BLaER1 (cell line): ENCODE measurements at regions not wholly inside any gene's neighbourhood (a gene's known extent, or its start where the extent isn't known, plus 50 kb on each side); places are given as distances from the start of the nearest gene placed in this dataset.
A peak's percentile ranks its signal among the peaks of the same experiment; 100 is the strongest.

Experiments
- H3K27ac ChIP-seq: shearing (Covaris generic); formaldehyde crosslinking; 2 replicates; pipeline ENCODE4 v1.8.1; 2022
- H3K27me3 ChIP-seq: shearing (Covaris generic); formaldehyde crosslinking; 2 replicates; pipeline ENCODE4 v1.8.1; 2022
- H3K36me3 ChIP-seq: shearing (Covaris generic); formaldehyde crosslinking; 2 replicates; pipeline ENCODE4 v1.8.1; 2022
- H3K4me1 ChIP-seq: shearing (Covaris generic); formaldehyde crosslinking; 2 replicates; pipeline ENCODE4 v1.8.1; 2022
- H3K4me2 ChIP-seq: shearing (Covaris generic); formaldehyde crosslinking; 2 replicates; pipeline ENCODE4 v1.8.1; 2022
- H3K4me3 ChIP-seq: shearing (Covaris generic); formaldehyde crosslinking; 2 replicates; pipeline ENCODE4 v1.8.1; 2022
- H3K9ac ChIP-seq: shearing (Covaris generic); formaldehyde crosslinking; 2 replicates; pipeline ENCODE4 v1.8.1; 2022
- H3K9me3 ChIP-seq: shearing (Covaris generic); formaldehyde crosslinking; 2 replicates; pipeline ENCODE4 v1.8.1; 2022
- H4K20me1 ChIP-seq: shearing (Covaris generic); formaldehyde crosslinking; 2 replicates; pipeline ENCODE4 v1.8.1; 2022
- Cebpa-rat ChIP-seq: shearing (Covaris generic); IDR thresholded peaks from 2 replicates; pipeline ENCODE4 v1.8.1; 2022

DNA sequence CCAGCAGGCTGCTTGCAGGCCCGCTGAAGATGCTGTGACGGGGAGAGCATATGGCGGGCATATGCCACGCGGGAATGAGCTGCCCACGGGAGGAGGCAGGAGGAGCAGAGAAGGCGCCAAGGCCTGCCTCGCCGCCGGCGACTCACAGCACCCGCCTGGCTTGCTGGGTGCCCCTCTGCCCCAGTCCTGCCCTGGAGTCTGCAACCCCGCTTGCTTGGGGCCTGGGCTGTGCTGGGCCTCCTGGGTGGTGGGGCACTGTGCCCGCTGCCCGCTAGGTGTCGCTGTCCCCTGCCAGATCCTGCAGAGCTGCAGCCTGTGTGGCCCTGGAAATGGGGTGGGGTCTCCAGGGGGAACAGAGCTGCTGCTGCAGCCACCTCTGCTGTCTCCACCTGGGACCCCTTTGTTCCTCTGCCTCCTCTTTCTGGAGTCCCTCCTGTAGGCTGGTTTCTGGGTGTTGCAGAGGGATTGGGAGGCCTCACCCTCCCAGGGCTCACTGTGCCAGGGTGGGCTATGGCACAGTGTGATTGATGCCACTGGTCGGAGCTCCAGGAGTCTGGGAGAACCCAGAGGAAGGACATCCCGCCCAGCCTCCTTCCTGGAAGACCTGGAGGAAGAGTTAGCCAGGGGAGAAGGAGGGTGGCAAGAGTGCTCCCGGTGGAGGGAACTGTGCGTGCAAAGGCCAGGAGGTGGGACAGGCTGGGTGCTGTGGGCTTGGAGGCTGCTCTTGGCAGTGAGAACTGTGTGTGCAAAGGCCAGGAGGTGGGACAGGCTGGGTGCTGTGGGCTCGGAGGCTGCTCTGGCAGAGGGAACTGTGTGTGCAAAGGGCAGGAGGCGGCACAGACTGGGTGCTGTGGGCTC is 141.0 kb upstream of the CIBAR2 start:
- H3K36me3 ChIP-seq: no peaks in the 10 kb centered on the region
- TF ChIP-seq Cebpa-rat: no peak
- H3K9ac ChIP-seq: no peak overlapping the region
- peak overlapping the region; percentile 89 for H3K4me2 ChIP-seq
- peak overlapping the region; percentile 48; the same call in 1 of the 2 replicates for H3K27ac ChIP-seq
- no peaks in the 10 kb centered on the region for H3K27me3 ChIP-seq
- H3K9me3 ChIP-seq: no peaks in the 10 kb centered on the region
- H3K4me1 ChIP-seq: peaks cover 94% of the 10 kb centered on the region
- H4K20me1 ChIP-seq: no peaks in the 10 kb centered on the region
- no peak overlapping the region for H3K4me3 ChIP-seq

DNA sequence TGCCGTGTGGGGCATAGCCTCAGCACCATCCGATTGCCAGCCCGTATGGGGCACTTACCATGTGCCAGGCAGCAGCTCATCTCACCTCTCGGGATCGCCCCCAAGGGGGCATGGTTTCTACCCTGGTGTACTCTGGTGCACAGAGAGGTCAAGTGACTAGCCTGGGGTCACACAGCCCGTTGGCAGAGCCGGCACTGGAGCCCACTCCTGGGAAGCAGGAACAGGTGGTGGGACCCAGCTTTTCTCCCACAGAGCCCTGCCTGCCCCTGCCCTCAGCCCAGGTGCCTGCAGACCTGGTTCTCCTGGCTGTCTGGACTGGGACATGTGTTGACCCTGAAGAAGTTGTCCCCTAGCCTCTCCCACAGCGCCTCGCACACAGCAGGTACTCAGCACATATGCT is 141.8 kb upstream of the CIBAR2 start:
- peak overlapping the region; percentile 89 for H3K4me2 ChIP-seq
- H3K27ac ChIP-seq: peak overlapping the region; percentile 48; the same call in 1 of the 2 replicates
- peaks cover 94% of the 10 kb centered on the region for H3K4me1 ChIP-seq
- H4K20me1 ChIP-seq: no peaks in the 10 kb centered on the region
- H3K4me3 ChIP-seq: no peak overlapping the region
- H3K36me3 ChIP-seq: no peaks in the 10 kb centered on the region
- H3K9me3 ChIP-seq: no peaks in the 10 kb centered on the region
- H3K9ac ChIP-seq: no peak overlapping the region
- H3K27me3 ChIP-seq: no peaks in the 10 kb centered on the region
- no peak for TF ChIP-seq Cebpa-rat

DNA sequence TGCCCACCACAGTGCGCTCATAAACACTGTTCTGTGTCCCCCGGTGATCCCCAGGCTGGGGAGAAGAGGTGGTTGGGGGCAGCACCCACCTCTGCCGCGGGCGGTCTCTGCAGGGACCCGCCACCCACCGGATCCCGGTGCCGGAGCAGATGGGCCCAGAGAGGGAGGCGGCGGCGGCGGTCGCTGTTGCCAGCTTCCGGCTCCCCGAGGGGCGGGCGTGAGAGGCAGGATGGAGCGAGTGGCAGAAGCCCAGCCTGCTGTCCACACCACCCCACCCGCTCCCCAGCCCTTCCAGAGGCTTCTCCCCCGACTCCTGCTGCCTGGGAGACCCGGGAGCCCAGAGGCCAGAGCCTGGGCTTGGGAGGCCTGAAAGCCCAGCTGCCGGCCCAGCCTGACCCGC is 142.6 kb upstream of the CIBAR2 start:
- Histone ChIP-seq H3K4me1 (peaks cover 94% of the 10 kb centered on the region), H3K27ac (peak overlapping the region; percentile 7; the same call in 1 of the 2 replicates)

DNA sequence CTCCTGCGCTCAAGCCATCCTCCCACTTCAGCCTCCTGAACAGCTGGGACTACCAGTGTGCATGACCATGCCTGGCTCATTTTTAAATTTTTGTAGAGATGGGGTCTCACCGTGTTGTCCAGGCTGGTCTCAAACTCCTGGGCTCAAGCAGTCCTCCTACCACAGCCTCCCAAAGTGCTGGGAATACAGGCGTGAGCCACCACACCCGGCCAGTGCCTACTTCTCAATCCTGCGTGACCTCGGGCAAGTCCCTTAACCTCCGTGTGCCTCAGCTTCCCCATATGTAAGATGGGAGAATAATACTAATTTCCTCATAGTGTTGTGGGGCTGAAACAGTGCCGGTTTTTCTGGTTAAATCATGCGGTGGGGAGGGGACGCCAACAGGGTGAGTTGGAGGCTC is 143.5 kb upstream of the CIBAR2 start:
- Histone ChIP-seq H3K4me2 (0 out of 2 replicates have a peak overlapping the region, but pooled peaks have one; percentile 96), H3K9ac (no peak overlapping the region), H3K27ac (no peak overlapping the region), H3K4me3 (no peak overlapping the region), H3K27me3 (no peaks in the 10 kb centered on the region), H3K36me3 (no peaks in the 10 kb centered on the region), H4K20me1 (no peaks in the 10 kb centered on the region), H3K4me1 (peaks cover 94% of the 10 kb centered on the region), H3K9me3 (no peaks in the 10 kb centered on the region)
- TF ChIP-seq Cebpa-rat: no peak

More for the DNA sequence above, 142.6 kb upstream of the CIBAR2 start:
- Histone ChIP-seq H3K9me3 (no peaks in the 10 kb centered on the region), H3K36me3 (no peaks in the 10 kb centered on the region), H4K20me1 (no peaks in the 10 kb centered on the region), H3K27me3 (no peaks in the 10 kb centered on the region), H3K4me3 (no peak overlapping the region), H3K4me2 (no peak overlapping the region), H3K9ac (no peak overlapping the region)
- TF ChIP-seq Cebpa-rat: no peak

DNA sequence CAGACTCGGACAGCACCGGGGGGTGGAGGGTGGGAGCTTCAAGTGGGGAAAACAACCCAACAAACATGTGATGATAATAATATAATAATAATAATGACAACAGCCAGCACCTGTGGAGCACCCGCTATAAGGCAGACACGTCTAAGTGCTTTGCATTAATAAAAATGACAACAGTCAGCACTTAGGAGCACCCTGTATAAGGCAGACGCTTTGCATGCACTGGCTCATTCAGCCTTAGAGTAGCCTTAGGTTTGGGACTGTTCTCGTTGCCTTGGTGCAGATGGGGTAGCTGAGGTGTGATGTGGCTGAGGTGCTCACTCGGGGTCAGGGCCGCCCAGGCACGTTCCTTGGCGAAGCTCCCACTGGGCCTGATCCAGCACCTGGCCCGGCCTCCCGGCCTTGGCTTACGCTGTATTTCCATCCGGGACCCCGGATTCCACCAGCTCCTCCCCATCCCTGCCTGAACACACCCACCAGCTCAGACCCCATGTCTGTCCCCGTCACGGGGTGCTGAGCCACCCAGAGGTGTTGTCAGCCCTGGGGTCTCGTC is 144.0 kb upstream of the CIBAR2 start:
- H3K27me3 ChIP-seq: no peaks in the 10 kb centered on the region
- H3K9me3 ChIP-seq: no peaks in the 10 kb centered on the region
- H3K9ac ChIP-seq: no peak overlapping the region; the same call in 1 of the 2 replicates
- no peak overlapping the region for H3K4me3 ChIP-seq
- no peaks in the 10 kb centered on the region for H3K36me3 ChIP-seq
- H3K4me1 ChIP-seq: peaks cover 94% of the 10 kb centered on the region
- H4K20me1 ChIP-seq: no peaks in the 10 kb centered on the region
- peak overlapping the region; percentile 39; the same call in 1 of the 2 replicates for H3K27ac ChIP-seq
- H3K4me2 ChIP-seq: peak overlapping the region; percentile 96
- TF ChIP-seq Cebpa-rat: no peak

DNA sequence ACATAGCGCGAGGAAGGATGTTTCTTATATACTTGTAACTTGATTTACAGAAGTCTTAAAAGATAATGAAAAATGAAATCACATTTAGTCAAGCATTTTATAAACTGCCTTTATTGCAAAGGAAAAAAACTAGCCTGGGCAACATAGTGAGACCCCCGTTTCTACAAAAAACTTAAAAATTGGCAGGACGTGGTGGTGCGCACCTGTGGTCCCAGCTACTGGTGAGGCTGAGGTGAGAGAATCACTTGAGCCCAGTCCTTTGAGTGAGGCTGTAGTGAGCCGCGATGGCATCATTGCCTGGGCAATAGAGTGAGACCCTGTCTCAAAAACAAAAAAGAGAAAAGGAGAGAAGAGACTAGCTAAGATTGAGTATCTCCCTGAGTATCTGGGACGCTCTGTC is 145.2 kb upstream of the CIBAR2 start:
- peak overlapping the region; percentile 94 for H3K27ac ChIP-seq
- no peaks in the 10 kb centered on the region for H3K36me3 ChIP-seq
- no peaks in the 10 kb centered on the region for H3K27me3 ChIP-seq
- H3K4me3 ChIP-seq: no peak overlapping the region
- peak overlapping the region; percentile 96 for H3K4me2 ChIP-seq
- peak overlapping the region; percentile 75; the same call in 1 of the 2 replicates for H3K9ac ChIP-seq
- H3K4me1 ChIP-seq: peaks cover 94% of the 10 kb centered on the region
- no peaks in the 10 kb centered on the region for H3K9me3 ChIP-seq
- no peak for TF ChIP-seq Cebpa-rat
- H4K20me1 ChIP-seq: no peaks in the 10 kb centered on the region

DNA sequence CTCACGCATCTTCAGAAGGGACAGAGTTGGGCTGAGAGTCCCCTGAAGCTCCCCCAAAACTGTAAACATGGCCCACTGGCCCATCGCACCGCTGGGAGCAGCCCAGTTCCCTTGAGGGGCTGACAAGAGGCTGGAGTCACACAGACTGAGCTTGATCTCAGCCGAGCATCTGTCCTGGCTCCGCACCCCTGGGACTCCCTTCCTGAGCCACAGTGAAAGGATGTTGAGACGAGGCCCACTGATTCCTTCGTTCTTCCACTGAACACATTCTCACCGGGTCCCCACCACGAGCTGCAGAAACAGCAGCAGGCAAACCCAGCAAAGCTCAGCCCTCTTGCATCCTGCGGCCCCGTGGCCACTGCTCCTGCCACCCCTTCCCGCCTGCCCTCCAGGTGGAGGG is 145.9 kb upstream of the CIBAR2 start:
- Histone ChIP-seq H3K4me3 (peak overlapping the region; percentile 52), H3K4me2 (peak overlapping the region; percentile 96), H3K27me3 (no peaks in the 10 kb centered on the region), H3K36me3 (no peaks in the 10 kb centered on the region), H3K4me1 (peaks cover 94% of the 10 kb centered on the region), H4K20me1 (no peaks in the 10 kb centered on the region), H3K27ac (peak overlapping the region; percentile 94), H3K9me3 (no peaks in the 10 kb centered on the region), H3K9ac (peak overlapping the region; percentile 75)
- no peak for TF ChIP-seq Cebpa-rat

DNA sequence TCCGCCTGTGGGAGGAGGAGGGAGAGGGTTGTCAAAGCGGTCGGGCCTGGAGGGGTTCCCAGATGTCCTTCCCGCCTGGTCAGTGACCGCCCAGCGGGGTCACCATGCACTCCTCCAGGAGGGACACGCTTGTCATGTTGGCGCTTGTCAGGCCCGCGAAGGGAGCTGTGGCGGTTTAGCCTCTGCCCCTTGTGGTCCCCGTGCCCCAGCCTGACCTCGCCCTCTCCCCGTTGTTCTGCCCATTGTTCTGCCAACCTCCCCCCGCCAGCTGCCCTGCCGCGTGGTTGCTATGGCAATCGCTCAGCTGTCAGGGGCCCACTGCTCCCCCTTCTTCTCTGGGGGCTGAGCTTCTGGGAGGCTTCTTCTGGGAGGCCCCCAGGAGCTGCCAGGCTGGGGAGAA is 146.4 kb upstream of the CIBAR2 start:
- Histone ChIP-seq H3K9ac (peak overlapping the region; percentile 75), H3K4me3 (peak overlapping the region; percentile 52), H3K4me2 (peak overlapping the region; percentile 96), H4K20me1 (no peaks in the 10 kb centered on the region), H3K36me3 (no peaks in the 10 kb centered on the region), H3K27me3 (no peaks in the 10 kb centered on the region), H3K27ac (peak overlapping the region; percentile 94), H3K9me3 (no peaks in the 10 kb centered on the region), H3K4me1 (peaks cover 94% of the 10 kb centered on the region)
- no peak for TF ChIP-seq Cebpa-rat

DNA sequence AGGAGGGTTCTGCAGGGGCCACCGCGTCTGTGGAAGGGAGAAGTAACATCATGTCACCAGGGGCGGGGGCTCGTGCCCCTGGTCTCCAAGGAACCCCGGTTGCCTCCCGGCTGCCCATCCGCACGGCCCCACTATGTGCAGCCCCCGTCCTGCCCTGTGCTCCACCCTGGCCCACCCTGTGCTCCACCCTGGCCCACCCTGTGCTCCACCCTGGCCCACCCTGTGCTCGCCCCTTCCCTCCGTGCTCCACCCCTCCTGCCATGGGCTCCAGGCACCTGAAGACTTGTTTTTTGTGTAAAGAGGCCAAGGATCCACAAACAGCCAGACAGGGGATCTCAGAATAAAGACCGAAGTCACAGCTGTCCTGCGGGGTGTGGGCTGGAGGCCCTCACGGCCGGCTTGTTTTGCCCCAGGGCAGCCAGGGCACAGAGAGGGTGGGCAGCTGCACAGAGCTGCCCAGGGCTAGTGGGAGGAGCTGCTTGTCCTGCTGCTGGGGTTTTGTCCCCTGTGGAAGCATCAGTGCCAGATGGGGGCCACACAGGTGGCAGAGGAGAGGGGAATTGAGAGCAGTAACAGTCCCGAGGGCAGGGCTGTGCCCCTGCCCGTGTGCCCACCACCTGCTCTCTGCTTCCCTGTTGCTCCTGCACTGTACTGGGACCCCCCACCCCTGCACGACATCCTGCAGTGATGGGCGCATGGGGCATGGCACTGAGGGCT is 147.0 kb upstream of the CIBAR2 start:
- no peak for TF ChIP-seq Cebpa-rat
- peaks cover 94% of the 10 kb centered on the region for H3K4me1 ChIP-seq
- no peaks in the 10 kb centered on the region for H3K36me3 ChIP-seq
- peak overlapping the region; percentile 94 for H3K27ac ChIP-seq
- no peaks in the 10 kb centered on the region for H3K27me3 ChIP-seq
- H3K9ac ChIP-seq: peak overlapping the region; percentile 75
- no peaks in the 10 kb centered on the region for H3K9me3 ChIP-seq
- peak overlapping the region; percentile 52 for H3K4me3 ChIP-seq
- no peaks in the 10 kb centered on the region for H4K20me1 ChIP-seq
- peak overlapping the region; percentile 96 for H3K4me2 ChIP-seq

DNA sequence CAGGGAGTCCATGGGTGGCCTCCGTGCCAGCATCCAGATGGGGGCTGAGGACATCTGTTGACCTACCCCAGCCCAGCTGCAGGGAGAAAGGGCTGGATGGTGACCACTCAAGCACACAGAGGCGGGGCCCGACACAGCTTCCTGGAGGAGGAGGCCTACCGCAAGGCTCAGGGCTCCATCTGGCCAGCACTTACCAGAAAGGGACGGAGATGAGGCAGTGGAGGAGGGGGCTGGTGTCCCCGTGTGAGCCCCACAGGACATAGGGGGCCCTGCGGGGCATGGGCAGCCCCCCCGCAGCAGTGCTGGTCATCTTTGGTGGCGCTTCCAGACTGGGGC is 147.5 kb upstream of the CIBAR2 start:
- peak overlapping the region; percentile 94 for H3K27ac ChIP-seq
- H4K20me1 ChIP-seq: no peaks in the 10 kb centered on the region
- H3K4me1 ChIP-seq: peaks cover 94% of the 10 kb centered on the region
- H3K9ac ChIP-seq: peak overlapping the region; percentile 75
- H3K27me3 ChIP-seq: no peaks in the 10 kb centered on the region
- peak overlapping the region; percentile 96 for H3K4me2 ChIP-seq
- peak overlapping the region; percentile 52 for H3K4me3 ChIP-seq
- TF ChIP-seq Cebpa-rat: no peak
- H3K9me3 ChIP-seq: no peaks in the 10 kb centered on the region
- H3K36me3 ChIP-seq: no peaks in the 10 kb centered on the region
